HL-60 (cell line): ENCODE measurements at regions not wholly inside any gene's neighbourhood (a gene's known extent, or its start where the extent isn't known, plus 50 kb on each side); places are given as distances from the start of the nearest gene placed in this dataset.

Experiments
- DNase-seq, 2 experiments: peaks; one replicate each; pipeline ENCODE4 v3.0.0-alpha.2; 2010 to 2020; ENCODE audit warnings: low read depth in 1 of 2, low spot score in 1 of 2
- H3K27ac ChIP-seq: fragments of 250-450 bp; sonication (Bioruptor Pico); replicated peaks from 2 replicates; pipeline ENCODE4 v1.5.1; 2020; ENCODE audit warnings: mild to moderate bottlenecking, moderate library complexity
- H3K27me3 ChIP-seq: fragments of 250-450 bp; sonication (Bioruptor Pico); 2 replicates; pipeline ENCODE4 v1.5.1; 2021; ENCODE audit warnings: mild to moderate bottlenecking, moderate library complexity; ENCODE audit not compliant: insufficient read depth, poor library complexity, severe bottlenecking
- H3K4me3 ChIP-seq: replicated peaks from 2 replicates; pipeline ENCODE4 v1.5.1; 2011; ENCODE audit warnings: mild to moderate bottlenecking, control low read depth, low read length; ENCODE audit not compliant: insufficient read depth
- CTCF ChIP-seq: IDR thresholded peaks from one replicate; pipeline ENCODE4 v1.5.1; 2011; ENCODE audit warnings: low read length, control low read depth, inconsistent platforms; ENCODE audit not compliant: insufficient read depth
- GABPA ChIP-seq: IDR thresholded peaks from 2 replicates; pipeline ENCODE4 v1.6.1; 2012; ENCODE audit warnings: low read depth
- POLR2AphosphoS5 ChIP-seq: IDR thresholded peaks from 2 replicates; pipeline ENCODE4 v1.6.1; 2012; ENCODE audit warnings: low read depth
- SPI1 ChIP-seq: IDR thresholded peaks from 2 replicates; pipeline ENCODE4 v1.6.1; 2012; ENCODE audit warnings: low read depth, mild to moderate bottlenecking, borderline replicate concordance
- TF ChIP-seq, protein P1 (sequence below): IDR thresholded peaks from 2 replicates; pipeline ENCODE4 v1.6.1; 2012; ENCODE audit warnings: low read depth; ENCODE audit not compliant: insufficient replicate concordance

GRCh38 chr7:106592282-106593027 lies 68.5 kb downstream of the CCDC71L start:
- no peak for DNase-seq
- TF ChIP-seq, protein P1, sequence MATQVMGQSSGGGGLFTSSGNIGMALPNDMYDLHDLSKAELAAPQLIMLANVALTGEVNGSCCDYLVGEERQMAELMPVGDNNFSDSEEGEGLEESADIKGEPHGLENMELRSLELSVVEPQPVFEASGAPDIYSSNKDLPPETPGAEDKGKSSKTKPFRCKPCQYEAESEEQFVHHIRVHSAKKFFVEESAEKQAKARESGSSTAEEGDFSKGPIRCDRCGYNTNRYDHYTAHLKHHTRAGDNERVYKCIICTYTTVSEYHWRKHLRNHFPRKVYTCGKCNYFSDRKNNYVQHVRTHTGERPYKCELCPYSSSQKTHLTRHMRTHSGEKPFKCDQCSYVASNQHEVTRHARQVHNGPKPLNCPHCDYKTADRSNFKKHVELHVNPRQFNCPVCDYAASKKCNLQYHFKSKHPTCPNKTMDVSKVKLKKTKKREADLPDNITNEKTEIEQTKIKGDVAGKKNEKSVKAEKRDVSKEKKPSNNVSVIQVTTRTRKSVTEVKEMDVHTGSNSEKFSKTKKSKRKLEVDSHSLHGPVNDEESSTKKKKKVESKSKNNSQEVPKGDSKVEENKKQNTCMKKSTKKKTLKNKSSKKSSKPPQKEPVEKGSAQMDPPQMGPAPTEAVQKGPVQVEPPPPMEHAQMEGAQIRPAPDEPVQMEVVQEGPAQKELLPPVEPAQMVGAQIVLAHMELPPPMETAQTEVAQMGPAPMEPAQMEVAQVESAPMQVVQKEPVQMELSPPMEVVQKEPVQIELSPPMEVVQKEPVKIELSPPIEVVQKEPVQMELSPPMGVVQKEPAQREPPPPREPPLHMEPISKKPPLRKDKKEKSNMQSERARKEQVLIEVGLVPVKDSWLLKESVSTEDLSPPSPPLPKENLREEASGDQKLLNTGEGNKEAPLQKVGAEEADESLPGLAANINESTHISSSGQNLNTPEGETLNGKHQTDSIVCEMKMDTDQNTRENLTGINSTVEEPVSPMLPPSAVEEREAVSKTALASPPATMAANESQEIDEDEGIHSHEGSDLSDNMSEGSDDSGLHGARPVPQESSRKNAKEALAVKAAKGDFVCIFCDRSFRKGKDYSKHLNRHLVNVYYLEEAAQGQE, result no peak
- no peak for TF ChIP-seq POLR2AphosphoS5
- TF ChIP-seq SPI1, result no peak
- no peak for TF ChIP-seq CTCF
- no peak for TF ChIP-seq GABPA
- H3K27ac ChIP-seq, result no peak overlapping the region
- no peaks in the 10 kb centered on the region for H3K27me3 ChIP-seq
- H3K4me3 ChIP-seq, result no peak overlapping the region

GRCh38 chr7:106591146-106591545 lies 69.8 kb downstream of the CCDC71L start:
- Histone ChIP-seq H3K27me3 (peaks cover 2% of the 10 kb centered on the region), H3K27ac (no peak overlapping the region), H3K4me3 (no peak overlapping the region)
- DNase-seq, result no peak
- TF ChIP-seq GABPA, result no peak
- no peak for TF ChIP-seq POLR2AphosphoS5
- TF ChIP-seq, protein P1, result no peak
- TF ChIP-seq CTCF, result no peak
- no peak for TF ChIP-seq SPI1

GRCh38 chr7:106590209-106590816 lies 70.6 kb downstream of the CCDC71L start:
- Histone ChIP-seq H3K27me3 (peaks cover 2% of the 10 kb centered on the region), H3K27ac (no peak overlapping the region), H3K4me3 (no peak overlapping the region)
- no peak for TF ChIP-seq SPI1
- TF ChIP-seq, protein P1, result no peak
- TF ChIP-seq POLR2AphosphoS5, result no peak
- TF ChIP-seq GABPA, result no peak
- no peak for TF ChIP-seq CTCF
- no peak for DNase-seq
